Left cardiac atrium (tissue), 4 donors: ENCODE measurements at regions not wholly inside any gene's neighbourhood (a gene's known extent, or its start where the extent isn't known, plus 50 kb on each side); places are given as distances from the start of the nearest gene placed in this dataset.
A peak's percentile ranks its signal among the peaks of the same experiment; 100 is the strongest.
"Not testable (repeated sequence)": the region's sequence is repeated elsewhere in the genome, so short reads cannot be mapped to it uniquely, and the experiment has no call there.

Experiments used
- ATAC-seq, 2 donors: fragments of 200-7000 bp; cut with Tn5 transposase; one replicate each; pipeline ENCODE4 v1.9.1; 2020; ENCODE audit warnings: mild to moderate bottlenecking in 2 of 2, moderate library complexity in 2 of 2
- DNase-seq: peaks from one replicate; pipeline ENCODE4 v3.0.0-alpha.2; 2020
- intact Hi-C, 2 donors: fragments of 100-400 bp; cut with DNase I; formaldehyde crosslinking; loops; one replicate each; pipeline versions ENCODE4 v1.14.1 to v1.15.1; 2022 to 2023
- donor health status: DM: no; HTN: yes; CAD: no.
- donor health status: DM: no; HTN: yes; CAD: no; lungs with severe emphysema.
- donor health status: DM: yes; HTN: yes; CAD: no.
- donor health status: Dilated cardiomyopathy.

DNA sequence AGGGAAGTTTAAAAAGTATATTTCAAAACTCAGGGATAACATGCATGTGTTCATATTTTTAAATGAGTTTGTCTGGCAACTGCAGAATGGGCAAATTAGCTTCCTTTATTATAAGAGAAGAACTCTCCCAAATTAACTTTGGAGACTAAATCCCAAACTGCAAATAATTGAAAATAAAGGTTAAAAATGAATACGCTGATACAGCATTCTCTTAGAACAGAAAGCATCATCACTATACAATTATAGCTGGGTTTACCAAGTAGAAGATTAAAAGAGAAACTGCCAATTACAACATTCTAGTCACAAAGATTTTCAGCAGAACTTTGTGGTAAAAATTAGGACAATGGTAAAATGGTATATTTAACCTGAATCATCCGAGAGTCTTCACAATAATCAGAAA lies 73.3 kb downstream of the OLFM4 start:
- no peak for ATAC-seq

DNA sequence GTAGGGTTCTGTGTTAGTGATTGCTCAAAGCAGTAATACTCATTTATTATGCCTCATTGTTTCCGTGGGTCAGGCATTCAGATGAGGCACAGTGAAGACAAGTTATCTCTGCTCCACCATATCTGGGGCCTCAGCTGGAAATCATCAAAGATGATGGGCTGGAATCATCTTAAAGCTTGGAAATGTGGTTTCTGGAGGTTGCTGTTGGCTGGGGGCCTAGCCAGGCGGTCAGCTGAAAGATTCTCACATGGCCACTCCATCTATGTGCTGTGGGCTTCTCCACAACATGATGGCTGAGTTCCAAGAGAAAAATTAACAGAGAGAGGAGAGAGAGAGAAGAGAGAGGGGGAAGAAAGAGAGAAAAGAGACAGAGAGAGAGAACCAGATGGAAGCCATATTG lies 75.5 kb downstream of the OLFM4 start:
- no peak for ATAC-seq
- intact Hi-C loops, result no loop called here

More for the DNA sequence above, 73.3 kb downstream of the OLFM4 start:
- intact Hi-C loops, result no loop called here
- DNase-seq, result no peak

GRCh38 chr13:53105477-53105876 lies 76.9 kb downstream of the OLFM4 start:
- DNase-seq, result no peak
- intact Hi-C loops, result no loop called here
- no peak for ATAC-seq

More for the DNA sequence above, 75.5 kb downstream of the OLFM4 start:
- DNase-seq, result no peak

GRCh38 chr13:53105890-53106289 lies 77.3 kb downstream of the OLFM4 start:
- DNase-seq (no peak), ATAC-seq (no peak)
- intact Hi-C loops, result no loop called here

- intact Hi-C loops, result no loop called here
These were observed 81.6 kb downstream of the OLFM4 start for GRCh38 chr13:53110181-53110580.

DNA sequence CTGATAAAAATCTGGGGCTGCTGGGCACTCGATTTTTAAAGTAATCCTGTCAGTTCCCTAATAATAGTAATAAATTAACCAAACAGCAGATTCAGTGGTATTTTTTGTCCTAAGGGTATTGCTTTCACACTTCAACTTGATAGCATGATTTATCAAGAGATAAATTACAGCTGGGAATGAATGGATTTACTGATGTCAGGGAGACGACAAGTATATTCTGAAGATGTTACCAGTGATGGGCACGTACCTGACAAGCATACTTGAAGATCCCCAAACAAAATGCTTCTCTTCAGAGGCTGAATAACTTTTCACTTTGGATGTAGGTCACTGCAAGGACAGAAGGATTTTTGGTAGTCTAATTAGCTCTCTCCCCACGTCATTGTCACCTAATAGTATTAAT lies 82.0 kb downstream of the OLFM4 start:
- DNase-seq (no peak), ATAC-seq (no peak)
- intact Hi-C loops, result no loop called here

More at GRCh38 chr13:53110181-53110580, 81.6 kb downstream of the OLFM4 start:
- ATAC-seq, result no peak
- DNase-seq, result no peak

- ATAC-seq (no peak), DNase-seq (no peak)
- intact Hi-C loops, result no loop called here
These were observed 83.9 kb downstream of the OLFM4 start for GRCh38 chr13:53112522-53112921.

DNA sequence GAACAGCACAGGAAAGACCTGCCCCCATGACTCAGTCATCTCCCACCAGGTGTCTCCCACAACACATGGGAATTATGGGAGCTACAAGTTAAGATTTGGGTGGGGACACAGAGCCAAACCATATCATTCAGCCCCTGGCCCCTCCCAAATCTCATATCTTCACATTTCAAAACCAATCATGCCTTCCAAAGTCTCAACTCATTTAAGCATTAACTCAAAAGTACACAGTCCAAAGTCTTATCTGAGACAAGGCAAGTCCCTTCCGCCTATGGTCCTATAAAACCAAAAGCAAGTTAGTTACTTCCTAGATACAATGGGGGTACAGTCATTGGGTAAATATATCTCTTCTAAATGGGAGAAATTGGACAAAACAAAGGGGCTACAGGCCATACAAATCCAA lies 88.4 kb downstream of the OLFM4 start:
- DNase-seq, intact Hi-C loops, ATAC-seq: not testable (repeated sequence)

- intact Hi-C loops, result no loop called here
These were observed 92.6 kb downstream of the OLFM4 start for GRCh38 chr13:53121131-53121773.

GRCh38 chr13:53121919-53122318 lies 93.3 kb downstream of the OLFM4 start:
- DNase-seq (no peak), ATAC-seq (no peak)
- intact Hi-C loops, result no loop called here

More at GRCh38 chr13:53121131-53121773, 92.6 kb downstream of the OLFM4 start:
- ATAC-seq (no peak), DNase-seq (no peak)

GRCh38 chr13:53123536-53123935 lies 94.9 kb downstream of the OLFM4 start:
- intact Hi-C loops, result no loop called here
- ATAC-seq (no peak), DNase-seq (no peak)

DNA sequence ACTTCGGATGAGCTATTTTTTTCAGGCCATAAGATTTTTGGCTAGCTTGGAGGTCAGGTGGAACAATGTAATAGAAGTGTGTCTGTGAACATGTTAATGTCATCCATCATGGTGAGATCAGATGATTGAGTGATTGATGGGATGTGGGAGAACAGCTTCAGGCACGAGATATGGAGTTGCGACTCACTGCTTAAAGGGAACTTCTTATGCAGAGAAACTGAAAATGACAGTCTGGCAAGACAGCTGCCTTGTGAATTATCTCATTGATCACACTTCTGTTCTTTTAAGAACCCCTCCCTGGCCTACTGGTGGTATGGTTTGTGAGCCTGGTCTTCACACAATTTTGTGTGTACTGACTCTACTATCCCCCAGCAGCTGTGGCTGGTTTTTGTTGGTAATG lies 96.0 kb downstream of the OLFM4 start:
- no peak for DNase-seq
- intact Hi-C loops, result no loop called here
- ATAC-seq, result no peak

- DNase-seq, result peak; percentile 26
- intact Hi-C loops, result no loop called here
- ATAC-seq, result peak in 1 of 2 donors; percentile 84
These were observed 98.2 kb downstream of the OLFM4 start for GRCh38 chr13:53126841-53127245.

DNA sequence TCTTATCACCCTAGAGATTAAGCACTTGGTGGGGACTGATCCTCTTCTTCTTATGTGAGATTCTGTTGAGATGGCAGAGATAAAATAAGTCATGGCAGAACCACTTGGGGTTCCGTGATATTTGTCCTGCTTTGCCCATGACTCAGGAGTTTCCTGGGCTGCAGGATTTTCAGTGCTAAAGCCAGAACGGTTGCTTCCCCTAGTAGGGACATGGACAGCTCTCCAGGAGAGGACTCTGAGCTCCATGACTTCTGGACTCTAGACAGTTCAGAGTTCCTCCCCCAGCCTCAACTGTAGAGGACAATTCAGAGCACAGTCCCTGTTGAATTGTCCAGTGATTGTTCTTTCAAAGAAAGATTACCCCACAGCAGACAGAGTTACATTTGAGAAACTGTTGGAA lies 98.8 kb downstream of the OLFM4 start:
- DNase-seq, result no peak
- peak in 1 of 2 donors; percentile 23 for ATAC-seq
- intact Hi-C loops, result no loop called here

DNA sequence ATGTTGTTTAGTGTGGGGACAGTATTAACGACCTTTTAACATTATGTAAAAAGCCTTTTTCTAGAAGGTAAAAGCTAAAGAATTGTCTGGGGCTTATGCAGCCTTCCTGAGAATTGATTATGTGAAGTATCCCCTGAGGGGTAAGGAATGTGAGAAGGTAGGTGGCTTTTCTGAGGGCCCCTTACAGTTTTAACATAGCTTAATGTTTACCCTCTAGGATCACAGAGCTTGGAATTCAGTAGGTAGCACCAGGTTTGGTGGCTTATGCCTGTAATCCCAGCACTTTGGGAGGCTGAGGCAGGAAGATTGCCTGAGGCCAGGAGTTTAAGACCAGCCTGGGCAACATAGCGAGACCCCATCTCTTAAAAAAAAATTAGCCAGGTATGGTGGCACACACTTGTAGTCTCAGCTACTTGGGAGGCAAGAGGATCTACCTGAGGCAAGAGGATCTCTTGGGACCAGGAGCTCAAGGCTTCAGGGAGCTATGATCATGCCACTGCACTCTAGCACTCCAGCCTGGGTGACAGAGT lies 101.3 kb downstream of the OLFM4 start:
- no peak for ATAC-seq
- intact Hi-C loops, result loop anchor here in 1 of 2 donors (10.0 kb wide), 1 partner anchor 165 kb away; no protein-coding TSS in a partner anchor
- no peak for DNase-seq

DNA sequence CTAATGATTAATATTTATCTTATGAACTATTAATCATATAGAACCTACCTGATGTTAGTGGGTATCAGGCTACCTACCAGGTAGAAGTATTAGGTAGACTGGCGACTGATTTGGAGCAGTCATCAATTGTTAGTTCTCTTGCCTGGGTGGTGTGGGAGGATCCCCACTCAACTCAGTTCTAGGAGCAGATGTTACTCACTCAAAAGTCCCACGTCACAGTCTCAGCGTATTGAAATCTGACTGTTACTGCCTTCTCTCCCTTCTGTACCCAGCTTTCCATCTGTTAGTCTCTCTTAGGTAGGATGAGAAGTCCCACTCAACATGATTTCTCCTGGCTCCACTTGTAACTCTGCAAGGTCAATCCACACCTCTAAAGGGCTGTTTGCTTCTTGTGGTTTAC lies 102.7 kb downstream of the OLFM4 start:
- DNase-seq (no peak), ATAC-seq (no peak)
- intact Hi-C loops, result loop anchor here in 1 of 2 donors (10.0 kb wide), 1 partner anchor 167 kb away; no protein-coding TSS in a partner anchor

DNA sequence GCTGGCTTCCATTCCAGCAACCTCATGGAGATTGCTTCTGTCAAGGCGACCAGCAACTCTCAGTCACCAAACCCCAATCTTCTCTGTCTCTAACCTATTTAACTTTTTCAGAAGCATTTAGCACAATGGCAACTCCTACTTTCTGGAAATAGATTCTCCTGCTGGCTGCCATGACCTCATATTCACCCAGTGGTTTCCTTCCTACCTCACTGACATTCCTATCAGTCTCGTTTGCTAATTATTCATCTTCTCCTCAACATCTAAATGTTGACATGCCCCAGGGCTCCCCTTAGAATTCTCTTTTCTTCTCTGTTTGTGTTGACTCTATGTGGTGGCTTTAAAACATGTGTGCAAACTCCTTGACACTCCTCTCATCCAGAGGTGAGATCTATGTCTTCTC lies 106.7 kb downstream of the OLFM4 start:
- ATAC-seq (no peak), DNase-seq (no peak)
- intact Hi-C loops, result loop anchor here in 1 of 2 donors (10.0 kb wide), 1 partner anchor 170 kb away; no protein-coding TSS in a partner anchor

- no peak for DNase-seq
- ATAC-seq, result peak in 1 of 2 donors; percentile 67
- intact Hi-C loops, result loop anchor here in 1 of 2 donors (10.0 kb wide), 1 partner anchor 172 kb away; no protein-coding TSS in a partner anchor
These were observed 108.1 kb downstream of the OLFM4 start for GRCh38 chr13:53136554-53137215.

DNA sequence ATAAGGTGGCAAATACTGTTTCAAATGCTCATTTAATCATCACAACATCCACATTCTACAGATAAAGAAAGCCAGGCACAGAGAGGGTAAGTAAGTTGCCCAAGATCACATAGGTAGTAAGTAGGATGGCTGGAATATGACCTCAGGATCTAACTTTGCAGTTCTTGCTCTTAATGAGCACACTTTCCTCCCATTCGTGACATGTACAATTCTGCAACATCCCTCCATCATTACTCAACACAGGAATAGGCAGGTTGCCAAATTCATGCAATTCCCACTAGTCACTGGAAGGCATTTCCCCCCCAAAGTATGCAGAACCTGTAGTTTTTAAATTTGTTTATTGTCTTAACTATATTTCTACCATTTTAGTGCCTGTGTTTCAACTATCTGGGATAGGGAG lies 109.2 kb downstream of the OLFM4 start:
- DNase-seq, result no peak
- peak; percentile 58 to 86 for ATAC-seq
- intact Hi-C loops, result loop anchor here in 1 of 2 donors (10.0 kb wide), 1 partner anchor 173 kb away; no protein-coding TSS in a partner anchor

DNA sequence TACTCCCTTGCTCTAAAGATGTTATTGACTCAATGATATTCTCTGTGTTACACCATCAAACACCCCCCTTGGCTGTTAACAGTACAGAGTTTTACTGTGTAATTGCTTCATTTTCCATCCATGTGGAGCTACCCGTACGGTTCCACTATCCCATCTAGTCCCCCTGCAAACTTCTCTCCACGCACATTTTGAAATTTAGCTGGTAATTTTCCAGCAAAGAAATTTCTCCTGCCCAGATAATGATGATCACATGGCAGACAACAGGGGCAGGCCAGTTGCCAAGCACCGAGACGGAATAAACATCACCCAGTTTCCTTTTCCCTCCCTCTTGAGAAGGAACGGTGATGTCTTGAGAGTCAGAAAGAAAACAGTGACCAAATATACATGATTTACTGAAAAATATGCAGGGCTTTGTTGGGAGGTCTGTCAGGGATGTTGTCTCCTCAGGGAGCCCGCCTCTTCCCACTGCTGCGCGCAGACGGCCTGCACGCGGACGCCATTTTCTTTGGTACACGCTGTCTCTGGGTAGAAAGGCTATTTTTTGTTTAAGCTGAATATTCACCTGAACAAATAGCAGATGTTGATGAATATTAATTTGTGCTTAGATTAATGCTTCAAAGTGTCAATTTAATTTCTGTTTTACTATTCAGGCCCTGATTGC lies 109.9 kb downstream of the OLFM4 start:
- ATAC-seq, result peak; percentile 69 to 75
- DNase-seq, result peak; percentile 47
- intact Hi-C loops, result loop anchor here in 1 of 2 donors (10.0 kb wide), 1 partner anchor 174 kb away; no protein-coding TSS in a partner anchor
